ES-I3 (cell line): ENCODE measurements at regions not wholly inside any gene's neighbourhood (a gene's known extent, or its start where the extent isn't known, plus 50 kb on each side); places are given as distances from the start of the nearest gene placed in this dataset.

Experiments
- H3K36me3 ChIP-seq: 2 replicates; pipeline ENCODE4 v1.6.1; 2013; ENCODE audit warnings: mild to moderate bottlenecking, low read length, control low read depth, moderate library complexity; ENCODE audit not compliant: insufficient read depth
- H3K4me1 ChIP-seq: 2 replicates; pipeline ENCODE4 v1.6.1; 2013; ENCODE audit warnings: mild to moderate bottlenecking, control low read depth, low read length; ENCODE audit not compliant: insufficient read depth
- H3K9ac ChIP-seq: 2 replicates; pipeline ENCODE4 v1.6.1; 2013; ENCODE audit warnings: low read depth, mild to moderate bottlenecking, low read length, moderate library complexity
- H3K9me3 ChIP-seq: 2 replicates; pipeline ENCODE4 v1.6.1; 2013; ENCODE audit warnings: mild to moderate bottlenecking, low read length, moderate library complexity; ENCODE audit not compliant: control insufficient read depth, insufficient read depth

GRCh38 chr11:116394022-116394421, 378.8 kb downstream of the BUD13 start:
- Histone ChIP-seq H3K9ac (no peak overlapping the region), H3K4me1 (no peaks in the 10 kb centered on the region), H3K36me3 (no peaks in the 10 kb centered on the region), H3K9me3 (no peaks in the 10 kb centered on the region)

GRCh38 chr11:116390963-116391362, 381.8 kb downstream of the BUD13 start:
- Histone ChIP-seq H3K4me1 (peaks cover 5% of the 10 kb centered on the region; the same call in 1 of the 2 replicates), H3K9me3 (no peaks in the 10 kb centered on the region), H3K9ac (no peak overlapping the region), H3K36me3 (no peaks in the 10 kb centered on the region)

GRCh38 chr11:116388146-116388545, 384.6 kb downstream of the BUD13 start:
- peaks cover 10% of the 10 kb centered on the region; the same call in 1 of the 2 replicates for H3K4me1 ChIP-seq
- H3K36me3 ChIP-seq, result no peaks in the 10 kb centered on the region
- no peaks in the 10 kb centered on the region for H3K9me3 ChIP-seq
- H3K9ac ChIP-seq, result no peak overlapping the region

DNA sequence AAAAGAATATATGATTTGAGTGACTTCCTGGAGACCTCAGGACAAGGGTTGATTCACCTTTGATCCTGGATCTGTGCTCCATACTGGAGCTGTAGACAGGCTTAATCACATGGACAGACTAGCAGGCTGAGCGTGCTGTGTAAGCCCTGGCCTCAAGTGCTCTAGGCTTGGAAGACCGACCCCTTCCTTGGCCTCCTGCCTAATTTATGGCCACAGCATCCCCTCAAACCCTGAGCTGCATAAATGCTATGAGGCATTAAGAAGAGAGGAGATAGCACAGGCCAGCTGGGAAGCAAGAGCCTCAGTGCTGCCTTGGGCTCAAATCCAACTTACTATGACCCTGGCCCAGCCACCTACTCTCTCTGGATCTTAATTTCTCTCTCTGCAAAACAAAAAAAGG, 385.1 kb downstream of the BUD13 start:
- H3K36me3 ChIP-seq, result no peaks in the 10 kb centered on the region
- H3K9ac ChIP-seq, result no peak overlapping the region
- no peaks in the 10 kb centered on the region for H3K9me3 ChIP-seq
- peaks cover 10% of the 10 kb centered on the region; the same call in 1 of the 2 replicates for H3K4me1 ChIP-seq

GRCh38 chr11:116386118-116386699, 386.6 kb downstream of the BUD13 start:
- Histone ChIP-seq H3K4me1 (peaks cover 10% of the 10 kb centered on the region; the same call in 1 of the 2 replicates), H3K9ac (no peak overlapping the region), H3K9me3 (no peaks in the 10 kb centered on the region), H3K36me3 (no peaks in the 10 kb centered on the region)

GRCh38 chr11:116384876-116385275, 387.9 kb downstream of the BUD13 start:
- Histone ChIP-seq H3K4me1 (peaks cover 10% of the 10 kb centered on the region; the same call in 1 of the 2 replicates), H3K9me3 (no peaks in the 10 kb centered on the region), H3K9ac (no peak overlapping the region), H3K36me3 (no peaks in the 10 kb centered on the region)

- Histone ChIP-seq H3K4me1 (peaks cover 10% of the 10 kb centered on the region; the same call in 1 of the 2 replicates), H3K9me3 (no peaks in the 10 kb centered on the region), H3K36me3 (no peaks in the 10 kb centered on the region), H3K9ac (no peak overlapping the region)
Observed at GRCh38 chr11:116384407-116384806, 388.4 kb downstream of the BUD13 start.

GRCh38 chr11:116379185-116379828, 393.5 kb downstream of the BUD13 start:
- H3K36me3 ChIP-seq, result no peaks in the 10 kb centered on the region
- H3K9ac ChIP-seq, result no peak overlapping the region
- H3K4me1 ChIP-seq, result peaks cover 8% of the 10 kb centered on the region; the same call in 1 of the 2 replicates
- no peaks in the 10 kb centered on the region for H3K9me3 ChIP-seq

GRCh38 chr11:116376547-116376946, 396.2 kb downstream of the BUD13 start:
- peaks cover 4% of the 10 kb centered on the region; the same call in 1 of the 2 replicates for H3K9me3 ChIP-seq
- H3K36me3 ChIP-seq, result no peaks in the 10 kb centered on the region
- H3K9ac ChIP-seq, result no peak overlapping the region
- H3K4me1 ChIP-seq, result peaks cover 7% of the 10 kb centered on the region; the same call in 1 of the 2 replicates

GRCh38 chr11:116376054-116376453, 396.7 kb downstream of the BUD13 start:
- no peaks in the 10 kb centered on the region for H3K36me3 ChIP-seq
- H3K9ac ChIP-seq, result no peak overlapping the region
- H3K9me3 ChIP-seq, result peaks cover 4% of the 10 kb centered on the region; the same call in 1 of the 2 replicates
- peaks cover 7% of the 10 kb centered on the region; the same call in 1 of the 2 replicates for H3K4me1 ChIP-seq

DNA sequence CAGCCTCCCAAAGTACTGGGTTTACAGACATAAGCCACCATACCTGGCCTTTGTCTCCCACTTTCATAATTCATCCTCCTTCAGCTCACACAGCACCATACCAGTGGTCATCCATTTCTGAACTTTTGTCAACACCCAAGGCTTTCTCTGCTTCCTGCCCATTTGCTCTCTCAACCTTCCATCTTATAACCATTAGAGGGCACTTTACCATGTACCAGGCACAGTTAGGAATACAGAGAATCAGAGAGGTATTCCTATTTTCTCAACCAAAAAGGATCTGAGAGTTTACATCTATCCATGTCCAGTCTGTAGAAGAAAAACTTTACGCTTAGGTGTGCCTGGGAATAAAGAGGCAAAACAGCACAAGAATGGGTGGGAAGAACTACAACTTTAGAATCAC, 397.6 kb downstream of the BUD13 start:
- Histone ChIP-seq H3K4me1 (peaks cover 7% of the 10 kb centered on the region; the same call in 1 of the 2 replicates), H3K9me3 (peaks cover 4% of the 10 kb centered on the region; the same call in 1 of the 2 replicates), H3K36me3 (no peaks in the 10 kb centered on the region), H3K9ac (no peak overlapping the region)

DNA sequence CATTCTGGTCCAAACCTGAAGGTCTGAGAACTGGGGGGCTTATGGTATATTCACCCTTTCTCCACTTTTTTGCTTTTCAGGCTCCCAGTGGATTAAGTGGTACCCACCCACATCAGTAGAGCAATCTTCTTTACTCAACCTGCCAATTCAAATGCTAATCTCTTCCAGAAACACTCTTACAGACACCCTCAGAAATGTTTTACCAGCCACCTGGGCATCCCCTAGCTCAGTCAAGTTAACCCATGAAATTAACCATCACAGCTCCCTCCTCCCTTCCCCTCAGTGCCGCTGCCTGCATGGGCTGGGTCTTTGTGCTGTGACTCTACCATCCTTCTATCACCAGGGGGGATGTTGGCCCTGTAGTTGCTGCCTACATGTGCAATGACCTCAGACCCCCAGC, 398.7 kb downstream of the BUD13 start:
- peaks cover 4% of the 10 kb centered on the region; the same call in 1 of the 2 replicates for H3K9me3 ChIP-seq
- H3K9ac ChIP-seq, result no peak overlapping the region
- H3K36me3 ChIP-seq, result no peaks in the 10 kb centered on the region
- peaks cover 5% of the 10 kb centered on the region; the same call in 1 of the 2 replicates for H3K4me1 ChIP-seq

DNA sequence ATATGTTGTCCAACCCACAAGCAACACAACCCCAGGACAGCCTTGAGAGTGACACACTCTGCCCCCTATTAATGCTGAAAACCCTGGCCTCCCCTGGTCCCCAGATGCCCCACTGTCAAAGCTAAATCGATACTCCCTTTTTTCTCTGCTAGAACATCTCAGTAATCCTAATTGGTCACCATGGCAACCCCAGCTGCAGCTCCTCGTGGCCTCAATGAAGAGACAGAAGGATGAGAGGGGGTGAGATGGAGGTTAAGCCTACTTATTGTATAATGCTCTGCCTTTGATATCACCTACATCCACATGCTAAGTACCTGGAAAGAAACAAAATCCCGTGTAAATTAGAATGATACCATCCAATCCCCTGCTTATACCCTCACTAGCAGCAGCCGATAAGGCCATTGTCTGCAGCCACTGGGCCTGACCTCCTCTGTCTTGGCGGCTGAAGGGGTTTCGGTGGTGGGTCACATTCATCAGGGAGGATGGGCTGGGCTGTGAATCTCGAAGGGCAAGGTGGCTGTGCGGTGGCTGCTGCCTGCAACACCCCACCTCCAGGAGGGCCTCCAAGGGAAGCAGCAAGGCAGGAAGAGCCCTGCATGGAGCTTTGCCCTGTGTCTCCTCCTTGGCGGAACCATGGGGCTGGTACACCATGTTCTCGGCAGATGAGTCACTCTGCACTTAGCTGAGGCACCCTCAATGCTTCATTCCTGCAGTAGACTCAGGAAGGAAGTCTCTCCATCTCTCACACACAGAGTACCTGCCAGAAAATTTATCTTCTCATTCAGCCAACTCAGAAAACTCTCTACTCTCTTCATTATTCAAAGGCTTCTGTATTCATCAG, 399.5 kb downstream of the BUD13 start:
- Histone ChIP-seq H3K9me3 (peaks cover 4% of the 10 kb centered on the region; the same call in 1 of the 2 replicates), H3K9ac (no peak overlapping the region), H3K4me1 (no peaks in the 10 kb centered on the region), H3K36me3 (no peaks in the 10 kb centered on the region)

GRCh38 chr11:116371146-116371545, 401.6 kb downstream of the BUD13 start:
- Histone ChIP-seq H3K9ac (no peak overlapping the region), H3K9me3 (peaks cover 4% of the 10 kb centered on the region; the same call in 1 of the 2 replicates), H3K4me1 (peaks cover 13% of the 10 kb centered on the region), H3K36me3 (no peaks in the 10 kb centered on the region)
